ENCODE measurements at regions not wholly inside any gene's neighbourhood (a gene's known extent, or its start where the extent isn't known, plus 50 kb on each side); places are given as distances from the start of the nearest gene placed in this dataset.

GRCh38 chr4:12636191-12636590 is 847.9 kb downstream of the RAB28 start:
- H3K9me3 ChIP-seq (ENCODE audit: low read length): no peaks in the 10 kb centered on the region
- H3K79me2 ChIP-seq (replicated peaks; ENCODE audit: insufficient read depth, low read length): no peaks in the 10 kb centered on the region
- no peak overlapping the region for H3K4me3 ChIP-seq (ENCODE audit: low read length)
- H3K36me3 ChIP-seq (ENCODE audit: insufficient read depth, low read length): no peaks in the 10 kb centered on the region
- H3K4me2 ChIP-seq (ENCODE audit: low read length): no peak overlapping the region
- no peaks in the 10 kb centered on the region for H3K9me2 ChIP-seq (ENCODE audit: insufficient read depth, low read length)
- no peak overlapping the region for H2AFZ ChIP-seq (ENCODE audit: low read depth, low read length)
- no peak overlapping the region for H3K27ac ChIP-seq (ENCODE audit: low read length)
- H3K9ac ChIP-seq (ENCODE audit: low read length): no peak overlapping the region
- no peak for TF ChIP-seq EP300 (conservative IDR thresholded peaks at IDR 0.05; ENCODE audit: poor library complexity, severe bottlenecking)
- TF ChIP-seq SMC3 (conservative IDR thresholded peaks at IDR 0.05; ENCODE audit: poor library complexity): no peak
- no peak for TF ChIP-seq MXI1 (conservative IDR thresholded peaks at IDR 0.05; ENCODE audit: poor library complexity, severe bottlenecking)
- no peak for TF ChIP-seq TAF1 (IDR thresholded peaks at IDR 0.05; ENCODE audit: low read depth)
- TF ChIP-seq CTCF (IDR thresholded peaks at IDR 0.05; ENCODE audit: poor library complexity, severe bottlenecking): no peak
- no peak for TF ChIP-seq RAD21 (conservative IDR thresholded peaks at IDR 0.05)
- TF ChIP-seq POLR2AphosphoS5 (IDR thresholded peaks at IDR 0.05): no peak
- no peak for TF ChIP-seq EZH2 (IDR thresholded peaks at IDR 0.05; ENCODE audit: borderline replicate concordance, insufficient read depth, low read length, poor library complexity, severe bottlenecking)
- no peak for TF ChIP-seq REST (IDR thresholded peaks at IDR 0.05; ENCODE audit: borderline replicate concordance)
- no peaks in the 10 kb centered on the region for H4K20me1 ChIP-seq (ENCODE audit: insufficient read depth)
- H3K27me3 ChIP-seq (ENCODE audit: insufficient read depth, low read depth, low read length): no peaks in the 10 kb centered on the region
- H3F3A ChIP-seq (ENCODE audit: insufficient read depth, low read length, poor library complexity, severe bottlenecking): no peaks in the 10 kb centered on the region

GRCh38 chr4:12635629-12636028 is 848.5 kb downstream of the RAB28 start:
- Histone ChIP-seq H3K27me3 (ENCODE audit: insufficient read depth, low read depth, low read length) (no peaks in the 10 kb centered on the region), H3K4me2 (ENCODE audit: low read length) (no peak overlapping the region), H3K4me3 (ENCODE audit: low read length) (no peak overlapping the region), H3K9ac (ENCODE audit: low read length) (no peak overlapping the region), H3K79me2 (replicated peaks; ENCODE audit: insufficient read depth, low read length) (no peaks in the 10 kb centered on the region), H3K36me3 (ENCODE audit: insufficient read depth, low read length) (no peaks in the 10 kb centered on the region), H2AFZ (ENCODE audit: low read depth, low read length) (no peak overlapping the region), H3K9me3 (ENCODE audit: low read length) (no peaks in the 10 kb centered on the region), H4K20me1 (ENCODE audit: insufficient read depth) (no peaks in the 10 kb centered on the region), H3K9me2 (ENCODE audit: insufficient read depth, low read length) (no peaks in the 10 kb centered on the region), H3K27ac (ENCODE audit: low read length) (no peak overlapping the region), H3F3A (ENCODE audit: insufficient read depth, low read length, poor library complexity, severe bottlenecking) (no peaks in the 10 kb centered on the region)
- TF ChIP-seq TAF1 (IDR thresholded peaks at IDR 0.05; ENCODE audit: low read depth) (no peak), POLR2AphosphoS5 (IDR thresholded peaks at IDR 0.05) (no peak), SMC3 (conservative IDR thresholded peaks at IDR 0.05; ENCODE audit: poor library complexity) (no peak), EZH2 (IDR thresholded peaks at IDR 0.05; ENCODE audit: borderline replicate concordance, insufficient read depth, low read length, poor library complexity, severe bottlenecking) (no peak), EP300 (conservative IDR thresholded peaks at IDR 0.05; ENCODE audit: poor library complexity, severe bottlenecking) (no peak), MXI1 (conservative IDR thresholded peaks at IDR 0.05; ENCODE audit: poor library complexity, severe bottlenecking) (no peak), REST (IDR thresholded peaks at IDR 0.05; ENCODE audit: borderline replicate concordance) (no peak), CTCF (IDR thresholded peaks at IDR 0.05; ENCODE audit: poor library complexity, severe bottlenecking) (no peak), RAD21 (conservative IDR thresholded peaks at IDR 0.05) (no peak)
